GM23338 (cell line): ENCODE measurements at regions not wholly inside any gene's neighbourhood (a gene's known extent, or its start where the extent isn't known, plus 50 kb on each side); places are given as distances from the start of the nearest gene placed in this dataset.

ENCODE experiments used
- ATAC-seq: fragments of 200-7000 bp; cut with Tn5 transposase; 3 replicates; pipeline ENCODE4 v1.9.1; 2020
- DNase-seq: peaks from one replicate; pipeline ENCODE4 v3.0.0-alpha.2; 2015; ENCODE audit warnings: low spot score
- H2AFZ ChIP-seq: fragments of 200-600 bp; sonication (generic); 2 replicates; pipeline ENCODE4 v1.8.0; 2016; ENCODE audit warnings: antibody characterized with exemption, mild to moderate bottlenecking, moderate library complexity
- H3F3A ChIP-seq: fragments of 200-600 bp; sonication (generic); replicated peaks from 2 replicates; pipeline ENCODE4 v1.8.0; 2017; ENCODE audit warnings: antibody characterized with exemption, mixed run types, low read depth
- H3K27ac ChIP-seq: fragments of 200-600 bp; sonication (generic); 2 replicates; pipeline ENCODE4 v1.6.1; 2016; ENCODE audit warnings: low read depth
- H3K27me3 ChIP-seq: fragments of 200-600 bp; sonication (generic); 2 replicates; pipeline ENCODE4 v1.8.0; 2016; ENCODE audit warnings: mild to moderate bottlenecking, mixed run types, moderate library complexity; ENCODE audit not compliant: insufficient read depth
- H3K36me3 ChIP-seq: fragments of 200-600 bp; sonication (generic); 2 replicates; pipeline ENCODE4 v1.8.0; 2016; ENCODE audit warnings: mild to moderate bottlenecking; ENCODE audit not compliant: insufficient read depth
- H3K4me1 ChIP-seq: fragments of 200-600 bp; sonication (generic); 2 replicates; pipeline ENCODE4 v1.8.0; 2016; ENCODE audit warnings: mild to moderate bottlenecking, moderate library complexity; ENCODE audit not compliant: insufficient read depth
- H3K4me2 ChIP-seq: fragments of 200-600 bp; sonication (generic); 2 replicates; pipeline ENCODE4 v1.7.1; 2017; ENCODE audit warnings: mixed run types
- H3K4me3 ChIP-seq: fragments of 200-600 bp; sonication (generic); 2 replicates; pipeline ENCODE4 v1.6.1; 2016; ENCODE audit warnings: mixed run types
- H3K79me2 ChIP-seq: fragments of 200-600 bp; sonication (generic); replicated peaks from 2 replicates; pipeline ENCODE4 v1.8.0; 2017; ENCODE audit warnings: mild to moderate bottlenecking; ENCODE audit not compliant: insufficient read depth
- H3K9me2 ChIP-seq: fragments of 200-600 bp; sonication (generic); 2 replicates; pipeline ENCODE4 v1.8.0; 2017; ENCODE audit not compliant: insufficient read depth
- H4K20me1 ChIP-seq: fragments of 200-600 bp; sonication (generic); replicated peaks from 2 replicates; pipeline ENCODE4 v1.8.0; 2017; ENCODE audit warnings: mild to moderate bottlenecking; ENCODE audit not compliant: insufficient read depth
- H3K27ac Mint-ChIP-seq: 2 replicates; pipeline ENCODE4 v1.8.0; 2020; ENCODE audit warnings: inconsistent platforms, mild to moderate bottlenecking, moderate library complexity, mixed read lengths
- H3K27me3 Mint-ChIP-seq: 3 replicates; pipeline ENCODE4 v1.8.0; 2022; ENCODE audit warnings: low read depth, mild to moderate bottlenecking, moderate library complexity, mixed read lengths, inconsistent platforms; ENCODE audit not compliant: insufficient read depth, poor library complexity
- H3K36me3 Mint-ChIP-seq: 3 replicates; pipeline ENCODE4 v1.8.0; 2021; ENCODE audit warnings: low read depth, mild to moderate bottlenecking, inconsistent platforms, moderate library complexity, mixed read lengths
- H3K4me1 Mint-ChIP-seq: 3 replicates; pipeline ENCODE4 v1.8.0; 2020; ENCODE audit warnings: mild to moderate bottlenecking, inconsistent platforms, mixed read lengths
- H3K4me3 Mint-ChIP-seq: 3 replicates; pipeline ENCODE4 v1.8.0; 2021; ENCODE audit warnings: moderate library complexity, mild to moderate bottlenecking, inconsistent platforms, mixed read lengths
- H3K9me3 Mint-ChIP-seq: 3 replicates; pipeline ENCODE4 v1.8.0; 2020; ENCODE audit warnings: moderate library complexity, mild to moderate bottlenecking, inconsistent platforms, mixed read lengths
- EZH2 ChIP-seq: fragments of 200-600 bp; sonication (generic); IDR thresholded peaks from one replicate; pipeline ENCODE4 v1.8.0; 2017; ENCODE audit warnings: antibody characterized with exemption, mild to moderate bottlenecking, low read depth; ENCODE audit not compliant: unreplicated experiment
- NANOG ChIP-seq: IDR thresholded peaks from 2 replicates; pipeline ENCODE4 v1.6.1; 2016; ENCODE audit warnings: antibody characterized with exemption, borderline replicate concordance
- ZNF114 ChIP-seq: fragments of 250-450 bp; sonication (Bioruptor Pico); IDR thresholded peaks from 2 replicates; pipeline ENCODE4 v1.5.0; 2020; ENCODE audit warnings: mild to moderate bottlenecking, moderate library complexity
- TF ChIP-seq, protein P1 (sequence below): fragments of 250-450 bp; sonication (Bioruptor Pico); IDR thresholded peaks from 2 replicates; pipeline ENCODE4 v1.5.0; 2020; ENCODE audit warnings: mild to moderate bottlenecking, moderate library complexity
- TF ChIP-seq, protein P2 (sequence below): IDR thresholded peaks from one replicate; pipeline ENCODE4 v1.6.1; 2018; ENCODE audit warnings: antibody characterized with exemption; ENCODE audit not compliant: unreplicated experiment
- TF ChIP-seq, protein P3 (sequence below), 2 experiments: fragments of 200-600 bp in 1 of 2; sonication (generic) in 1 of 2; conservative IDR thresholded peaks; 2 replicates each; pipeline versions ENCODE4 v1.5.1 to v1.6.1; 2016 to 2017; ENCODE audit warnings: antibody characterized with exemption in 2 of 2, low read depth in 2 of 2, mild to moderate bottlenecking in 2 of 2, moderate library complexity in 1 of 2

DNA sequence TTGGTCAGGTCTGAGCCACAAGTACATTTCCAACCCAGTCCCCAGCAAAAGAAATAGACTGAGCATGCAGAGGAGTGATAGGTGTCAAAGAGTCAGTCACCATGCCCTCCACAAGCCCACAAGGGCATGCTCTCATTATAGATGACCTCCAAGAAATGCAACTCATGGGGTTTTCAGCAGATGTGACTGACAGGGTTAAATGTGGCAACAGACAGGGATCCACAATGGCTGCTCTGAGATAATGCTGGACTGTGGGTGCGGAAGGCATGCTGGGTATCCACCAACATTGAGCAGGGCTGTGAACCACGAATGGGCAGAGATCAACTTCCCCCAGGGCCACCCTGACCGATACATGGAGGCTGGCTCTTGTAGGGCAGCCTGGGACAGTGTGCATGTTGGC, 115.8 kb downstream of the BCOR start (continued):
- TF ChIP-seq, protein P1, sequence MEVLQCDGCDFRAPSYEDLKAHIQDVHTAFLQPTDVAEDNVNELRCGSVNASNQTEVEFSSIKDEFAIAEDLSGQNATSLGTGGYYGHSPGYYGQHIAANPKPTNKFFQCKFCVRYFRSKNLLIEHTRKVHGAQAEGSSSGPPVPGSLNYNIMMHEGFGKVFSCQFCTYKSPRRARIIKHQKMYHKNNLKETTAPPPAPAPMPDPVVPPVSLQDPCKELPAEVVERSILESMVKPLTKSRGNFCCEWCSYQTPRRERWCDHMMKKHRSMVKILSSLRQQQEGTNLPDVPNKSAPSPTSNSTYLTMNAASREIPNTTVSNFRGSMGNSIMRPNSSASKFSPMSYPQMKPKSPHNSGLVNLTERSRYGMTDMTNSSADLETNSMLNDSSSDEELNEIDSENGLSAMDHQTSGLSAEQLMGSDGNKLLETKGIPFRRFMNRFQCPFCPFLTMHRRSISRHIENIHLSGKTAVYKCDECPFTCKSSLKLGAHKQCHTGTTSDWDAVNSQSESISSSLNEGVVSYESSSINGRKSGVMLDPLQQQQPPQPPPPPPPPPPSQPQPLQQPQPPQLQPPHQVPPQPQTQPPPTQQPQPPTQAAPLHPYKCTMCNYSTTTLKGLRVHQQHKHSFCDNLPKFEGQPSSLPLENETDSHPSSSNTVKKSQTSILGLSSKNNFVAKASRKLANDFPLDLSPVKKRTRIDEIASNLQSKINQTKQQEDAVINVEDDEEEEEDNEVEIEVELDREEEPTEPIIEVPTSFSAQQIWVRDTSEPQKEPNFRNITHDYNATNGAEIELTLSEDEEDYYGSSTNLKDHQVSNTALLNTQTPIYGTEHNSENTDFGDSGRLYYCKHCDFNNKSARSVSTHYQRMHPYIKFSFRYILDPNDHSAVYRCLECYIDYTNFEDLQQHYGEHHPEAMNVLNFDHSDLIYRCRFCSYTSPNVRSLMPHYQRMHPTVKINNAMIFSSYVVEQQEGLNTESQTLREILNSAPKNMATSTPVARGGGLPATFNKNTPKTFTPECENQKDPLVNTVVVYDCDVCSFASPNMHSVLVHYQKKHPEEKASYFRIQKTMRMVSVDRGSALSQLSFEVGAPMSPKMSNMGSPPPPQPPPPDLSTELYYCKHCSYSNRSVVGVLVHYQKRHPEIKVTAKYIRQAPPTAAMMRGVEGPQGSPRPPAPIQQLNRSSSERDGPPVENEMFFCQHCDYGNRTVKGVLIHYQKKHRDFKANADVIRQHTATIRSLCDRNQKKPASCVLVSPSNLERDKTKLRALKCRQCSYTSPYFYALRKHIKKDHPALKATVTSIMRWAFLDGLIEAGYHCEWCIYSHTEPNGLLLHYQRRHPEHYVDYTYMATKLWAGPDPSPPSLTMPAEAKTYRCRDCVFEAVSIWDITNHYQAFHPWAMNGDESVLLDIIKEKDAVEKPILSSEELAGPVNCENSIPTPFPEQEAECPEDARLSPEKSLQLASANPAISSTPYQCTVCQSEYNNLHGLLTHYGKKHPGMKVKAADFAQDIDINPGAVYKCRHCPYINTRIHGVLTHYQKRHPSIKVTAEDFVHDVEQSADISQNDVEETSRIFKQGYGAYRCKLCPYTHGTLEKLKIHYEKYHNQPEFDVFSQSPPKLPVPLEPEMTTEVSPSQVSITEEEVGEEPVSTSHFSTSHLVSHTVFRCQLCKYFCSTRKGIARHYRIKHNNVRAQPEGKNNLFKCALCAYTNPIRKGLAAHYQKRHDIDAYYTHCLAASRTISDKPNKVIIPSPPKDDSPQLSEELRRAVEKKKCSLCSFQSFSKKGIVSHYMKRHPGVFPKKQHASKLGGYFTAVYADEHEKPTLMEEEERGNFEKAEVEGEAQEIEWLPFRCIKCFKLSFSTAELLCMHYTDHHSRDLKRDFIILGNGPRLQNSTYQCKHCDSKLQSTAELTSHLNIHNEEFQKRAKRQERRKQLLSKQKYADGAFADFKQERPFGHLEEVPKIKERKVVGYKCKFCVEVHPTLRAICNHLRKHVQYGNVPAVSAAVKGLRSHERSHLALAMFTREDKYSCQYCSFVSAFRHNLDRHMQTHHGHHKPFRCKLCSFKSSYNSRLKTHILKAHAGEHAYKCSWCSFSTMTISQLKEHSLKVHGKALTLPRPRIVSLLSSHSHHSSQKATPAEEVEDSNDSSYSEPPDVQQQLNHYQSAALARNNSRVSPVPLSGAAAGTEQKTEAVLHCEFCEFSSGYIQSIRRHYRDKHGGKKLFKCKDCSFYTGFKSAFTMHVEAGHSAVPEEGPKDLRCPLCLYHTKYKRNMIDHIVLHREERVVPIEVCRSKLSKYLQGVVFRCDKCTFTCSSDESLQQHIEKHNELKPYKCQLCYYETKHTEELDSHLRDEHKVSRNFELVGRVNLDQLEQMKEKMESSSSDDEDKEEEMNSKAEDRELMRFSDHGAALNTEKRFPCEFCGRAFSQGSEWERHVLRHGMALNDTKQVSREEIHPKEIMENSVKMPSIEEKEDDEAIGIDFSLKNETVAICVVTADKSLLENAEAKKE (CRISPR knock-in tag), result no peak
- TF ChIP-seq EZH2, result no peak
- TF ChIP-seq ZNF114 (CRISPR knock-in tag), result no peak
- TF ChIP-seq, protein P2, sequence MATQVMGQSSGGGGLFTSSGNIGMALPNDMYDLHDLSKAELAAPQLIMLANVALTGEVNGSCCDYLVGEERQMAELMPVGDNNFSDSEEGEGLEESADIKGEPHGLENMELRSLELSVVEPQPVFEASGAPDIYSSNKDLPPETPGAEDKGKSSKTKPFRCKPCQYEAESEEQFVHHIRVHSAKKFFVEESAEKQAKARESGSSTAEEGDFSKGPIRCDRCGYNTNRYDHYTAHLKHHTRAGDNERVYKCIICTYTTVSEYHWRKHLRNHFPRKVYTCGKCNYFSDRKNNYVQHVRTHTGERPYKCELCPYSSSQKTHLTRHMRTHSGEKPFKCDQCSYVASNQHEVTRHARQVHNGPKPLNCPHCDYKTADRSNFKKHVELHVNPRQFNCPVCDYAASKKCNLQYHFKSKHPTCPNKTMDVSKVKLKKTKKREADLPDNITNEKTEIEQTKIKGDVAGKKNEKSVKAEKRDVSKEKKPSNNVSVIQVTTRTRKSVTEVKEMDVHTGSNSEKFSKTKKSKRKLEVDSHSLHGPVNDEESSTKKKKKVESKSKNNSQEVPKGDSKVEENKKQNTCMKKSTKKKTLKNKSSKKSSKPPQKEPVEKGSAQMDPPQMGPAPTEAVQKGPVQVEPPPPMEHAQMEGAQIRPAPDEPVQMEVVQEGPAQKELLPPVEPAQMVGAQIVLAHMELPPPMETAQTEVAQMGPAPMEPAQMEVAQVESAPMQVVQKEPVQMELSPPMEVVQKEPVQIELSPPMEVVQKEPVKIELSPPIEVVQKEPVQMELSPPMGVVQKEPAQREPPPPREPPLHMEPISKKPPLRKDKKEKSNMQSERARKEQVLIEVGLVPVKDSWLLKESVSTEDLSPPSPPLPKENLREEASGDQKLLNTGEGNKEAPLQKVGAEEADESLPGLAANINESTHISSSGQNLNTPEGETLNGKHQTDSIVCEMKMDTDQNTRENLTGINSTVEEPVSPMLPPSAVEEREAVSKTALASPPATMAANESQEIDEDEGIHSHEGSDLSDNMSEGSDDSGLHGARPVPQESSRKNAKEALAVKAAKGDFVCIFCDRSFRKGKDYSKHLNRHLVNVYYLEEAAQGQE, result no peak

GRCh38 chrX:39982948-39983347, 114.8 kb downstream of the BCOR start:
- Histone ChIP-seq H3K9me2 (no peaks in the 10 kb centered on the region), H3K27ac (no peak overlapping the region), H3K36me3 (no peaks in the 10 kb centered on the region), H3K27me3 (no peaks in the 10 kb centered on the region), H2AFZ (no peak overlapping the region), H4K20me1 (no peaks in the 10 kb centered on the region), H3K79me2 (no peaks in the 10 kb centered on the region), H3K4me2 (no peak overlapping the region), H3K4me1 (no peaks in the 10 kb centered on the region), H3K4me3 (no peak overlapping the region), H3F3A (no peaks in the 10 kb centered on the region)
- peaks cover 4% of the 10 kb centered on the region for H3K27me3 Mint-ChIP-seq
- peaks cover 2% of the 10 kb centered on the region; the same call in 1 of the 3 replicates for H3K9me3 Mint-ChIP-seq
- ATAC-seq (no peak), DNase-seq (no peak)
- H3K4me3 Mint-ChIP-seq, result no peak overlapping the region
- TF ChIP-seq, protein P3, sequence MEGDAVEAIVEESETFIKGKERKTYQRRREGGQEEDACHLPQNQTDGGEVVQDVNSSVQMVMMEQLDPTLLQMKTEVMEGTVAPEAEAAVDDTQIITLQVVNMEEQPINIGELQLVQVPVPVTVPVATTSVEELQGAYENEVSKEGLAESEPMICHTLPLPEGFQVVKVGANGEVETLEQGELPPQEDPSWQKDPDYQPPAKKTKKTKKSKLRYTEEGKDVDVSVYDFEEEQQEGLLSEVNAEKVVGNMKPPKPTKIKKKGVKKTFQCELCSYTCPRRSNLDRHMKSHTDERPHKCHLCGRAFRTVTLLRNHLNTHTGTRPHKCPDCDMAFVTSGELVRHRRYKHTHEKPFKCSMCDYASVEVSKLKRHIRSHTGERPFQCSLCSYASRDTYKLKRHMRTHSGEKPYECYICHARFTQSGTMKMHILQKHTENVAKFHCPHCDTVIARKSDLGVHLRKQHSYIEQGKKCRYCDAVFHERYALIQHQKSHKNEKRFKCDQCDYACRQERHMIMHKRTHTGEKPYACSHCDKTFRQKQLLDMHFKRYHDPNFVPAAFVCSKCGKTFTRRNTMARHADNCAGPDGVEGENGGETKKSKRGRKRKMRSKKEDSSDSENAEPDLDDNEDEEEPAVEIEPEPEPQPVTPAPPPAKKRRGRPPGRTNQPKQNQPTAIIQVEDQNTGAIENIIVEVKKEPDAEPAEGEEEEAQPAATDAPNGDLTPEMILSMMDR (conservative IDR thresholded peaks at IDR 0.05; ENCODE audit: low read depth in 2 of 2), result no peak
- no peak for TF ChIP-seq NANOG
- H3K27ac Mint-ChIP-seq, result no peak overlapping the region
- H3K36me3 Mint-ChIP-seq, result no peaks in the 10 kb centered on the region
- peaks cover 17% of the 10 kb centered on the region for H3K4me1 Mint-ChIP-seq
